Left ventricle myocardium superior (tissue), 1 donor: ENCODE measurements at regions not wholly inside any gene's neighbourhood (a gene's known extent, or its start where the extent isn't known, plus 50 kb on each side); places are given as distances from the start of the nearest gene placed in this dataset.
"Not testable (repeated sequence)": the region's sequence is repeated elsewhere in the genome, so short reads cannot be mapped to it uniquely, and the experiment has no call there.

ENCODE experiments used
- ATAC-seq: fragments of 200-7000 bp; cut with Tn5 transposase; one replicate; pipeline ENCODE4 v1.9.1; 2020; ENCODE audit warnings: mild to moderate bottlenecking, moderate library complexity
- DNase-seq: peaks from one replicate; pipeline ENCODE4 v3.0.0-alpha.2; 2020
- intact Hi-C: fragments of 100-400 bp; cut with micrococcal nuclease; formaldehyde crosslinking; loops from one replicate; pipeline ENCODE4 v1.11.0; 2022
- donor health status: DM: no; HTN: yes; CAD: no; lungs with severe emphysema.

DNA sequence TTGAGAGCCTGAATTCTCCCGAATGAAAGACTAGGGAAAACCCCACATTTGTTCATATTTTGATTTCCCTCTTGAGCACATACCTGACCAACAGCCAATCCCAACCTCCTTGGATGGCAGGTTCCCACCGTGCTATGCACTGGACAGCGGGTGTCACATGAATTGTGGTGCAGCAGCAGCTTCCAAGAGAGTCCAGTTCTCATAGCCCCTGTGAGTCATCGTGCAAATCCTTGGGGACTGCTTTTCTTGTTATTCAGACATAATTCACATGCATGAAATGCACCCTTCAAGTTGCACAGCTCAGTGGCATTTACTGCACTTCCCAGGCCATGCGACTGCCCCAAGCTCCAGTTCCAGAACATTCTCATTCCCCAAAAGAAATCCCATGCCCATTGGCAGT is 67.8 kb upstream of the PPP2R2D start:
- ATAC-seq (no peak), DNase-seq (no peak)
- intact Hi-C loops = no loop called here

DNA sequence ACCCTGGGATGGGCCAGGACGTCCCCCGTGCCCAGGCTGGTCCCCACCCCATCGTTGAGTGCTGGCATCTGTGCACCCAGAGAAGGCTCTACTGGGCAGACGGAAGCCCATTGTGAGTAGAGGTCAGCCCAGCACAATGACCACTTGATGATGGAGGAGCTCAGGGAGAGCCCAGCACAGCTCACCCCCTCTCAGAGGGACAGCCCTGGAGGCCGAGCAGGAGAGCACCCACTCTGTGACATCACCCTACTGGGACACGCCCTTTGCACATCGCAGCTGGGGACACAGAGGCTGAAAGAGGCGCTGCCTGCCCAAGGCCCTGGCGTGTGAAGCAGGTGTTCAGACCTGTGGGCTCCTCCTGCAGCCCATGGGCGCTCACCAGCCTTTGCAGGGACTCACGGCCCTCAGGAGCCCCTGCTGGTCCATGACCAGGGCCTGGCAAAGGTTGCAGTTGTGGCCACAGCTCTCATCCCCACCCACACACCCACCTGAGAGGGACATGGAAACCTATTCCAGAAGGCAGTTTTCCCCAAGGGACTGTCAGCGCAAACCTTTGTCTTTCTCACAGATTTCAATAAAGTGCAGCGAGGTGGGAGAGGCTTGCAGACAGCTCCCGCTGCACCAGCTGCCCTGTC is 67.2 kb upstream of the PPP2R2D start:
- intact Hi-C loops = no loop called here
- no peak for DNase-seq

GRCh38 chr10:131834152-131834810 is 66.5 kb upstream of the PPP2R2D start:
- DNase-seq (no peak), ATAC-seq (no peak)
- intact Hi-C loops = no loop called here

More for the DNA sequence above, 67.2 kb upstream of the PPP2R2D start:
- no peak for ATAC-seq

DNA sequence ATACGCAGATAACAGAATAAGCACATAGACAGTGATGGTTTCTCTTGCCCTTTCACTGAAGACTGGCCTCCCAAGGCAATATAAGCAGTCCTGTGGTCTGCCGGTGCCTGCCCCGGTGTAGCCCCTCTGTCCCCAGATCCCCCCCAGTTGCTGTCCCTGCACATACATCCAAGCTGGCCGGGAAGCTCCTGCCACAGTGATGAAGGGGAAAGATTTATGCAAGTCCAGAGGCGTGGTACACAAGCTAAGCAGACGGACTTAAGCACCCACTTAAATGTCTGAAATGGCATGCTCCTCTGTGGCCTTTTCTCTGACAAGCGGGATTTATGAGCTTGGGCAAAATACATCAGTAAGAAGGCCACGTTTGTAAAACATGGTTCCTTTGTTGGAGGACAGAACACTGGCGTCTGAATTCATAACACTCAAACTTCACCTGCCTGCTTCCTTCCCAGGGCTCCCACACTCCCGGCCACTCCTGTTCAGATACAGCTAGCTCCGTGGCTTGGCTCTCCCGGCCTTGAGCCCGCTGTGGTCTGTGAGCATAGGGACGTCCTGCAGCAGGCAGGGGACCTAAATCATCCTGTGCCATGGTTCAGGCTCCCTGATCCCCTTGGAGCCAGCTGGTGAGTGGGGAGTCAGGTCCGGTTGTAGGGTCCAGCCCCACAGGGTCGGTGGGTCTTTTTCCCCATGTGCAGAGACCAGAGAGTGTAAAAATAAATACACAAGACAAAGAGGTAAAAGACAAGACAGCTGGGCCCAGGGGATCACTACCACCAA is 61.7 kb upstream of the PPP2R2D start:
- intact Hi-C loops = no loop called here
- DNase-seq (no peak), ATAC-seq (no peak)

GRCh38 chr10:131839880-131840787 is 60.7 kb upstream of the PPP2R2D start:
- ATAC-seq, intact Hi-C loops, DNase-seq: not testable (repeated sequence)

GRCh38 chr10:131840788-131841118 is 60.1 kb upstream of the PPP2R2D start:
- DNase-seq (no peak), ATAC-seq (no peak)
- intact Hi-C loops = no loop called here

DNA sequence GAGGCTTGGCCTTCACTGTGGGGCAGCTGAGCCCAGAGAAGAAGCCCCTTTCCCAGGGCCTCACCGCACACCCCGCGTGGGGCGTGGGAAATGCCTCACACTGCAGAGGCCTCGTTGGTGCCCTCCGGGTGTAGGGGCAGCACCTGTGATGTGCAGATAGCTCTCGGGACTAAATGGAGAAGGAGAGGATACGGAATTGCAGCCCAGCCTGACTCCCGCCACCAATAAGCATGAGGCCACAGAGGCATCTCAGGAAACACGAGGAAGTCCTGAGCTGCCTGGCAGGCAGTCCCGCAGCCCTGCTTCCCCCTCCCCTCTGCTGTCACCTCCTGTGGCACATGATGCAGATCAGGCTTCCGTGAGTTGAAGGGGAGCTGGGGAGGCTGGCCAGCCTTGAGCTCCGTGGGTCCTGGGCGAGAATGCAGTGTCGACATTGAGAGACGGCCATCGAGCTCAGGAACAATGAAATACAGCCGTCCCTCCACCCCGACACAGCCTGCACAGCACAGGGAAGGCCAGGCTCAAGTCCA is 59.6 kb upstream of the PPP2R2D start:
- DNase-seq (no peak), ATAC-seq (no peak)
- intact Hi-C loops = no loop called here

GRCh38 chr10:131841661-131842139 is 59.1 kb upstream of the PPP2R2D start:
- ATAC-seq = no peak
- intact Hi-C loops = no loop called here
- DNase-seq = no peak

GRCh38 chr10:131842351-131843088 is 58.3 kb upstream of the PPP2R2D start:
- intact Hi-C loops = no loop called here
- ATAC-seq = no peak
- no peak for DNase-seq

DNA sequence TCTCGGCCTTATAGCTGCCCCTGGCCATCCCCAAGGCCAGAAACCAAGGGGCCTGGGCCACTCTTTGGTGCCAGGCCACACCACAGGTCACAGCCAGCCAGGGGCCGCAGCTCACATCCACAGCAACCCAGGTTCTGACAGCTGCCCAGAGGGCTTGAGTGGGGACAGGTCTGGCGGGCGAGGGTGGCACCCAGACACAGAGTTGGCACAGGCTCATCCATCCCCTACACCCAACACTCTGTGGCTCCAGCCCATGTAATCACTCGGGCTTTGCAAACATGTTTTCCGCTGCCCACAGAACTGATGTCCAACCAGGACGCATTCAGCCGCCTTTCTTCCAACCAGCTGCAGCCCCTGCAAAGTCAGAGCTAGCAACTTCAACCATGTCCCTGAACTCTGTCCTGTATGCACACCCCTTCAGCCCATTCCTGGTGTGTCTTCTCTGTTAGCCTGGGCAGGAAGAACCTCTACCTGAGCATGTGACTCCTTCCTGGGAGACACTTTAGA is 57.7 kb upstream of the PPP2R2D start:
- intact Hi-C loops = no loop called here
- ATAC-seq (no peak), DNase-seq (no peak)

GRCh38 chr10:131843881-131844284 is 56.9 kb upstream of the PPP2R2D start:
- intact Hi-C loops = no loop called here
- peak; percentile 23 for DNase-seq
- ATAC-seq = no peak

DNA sequence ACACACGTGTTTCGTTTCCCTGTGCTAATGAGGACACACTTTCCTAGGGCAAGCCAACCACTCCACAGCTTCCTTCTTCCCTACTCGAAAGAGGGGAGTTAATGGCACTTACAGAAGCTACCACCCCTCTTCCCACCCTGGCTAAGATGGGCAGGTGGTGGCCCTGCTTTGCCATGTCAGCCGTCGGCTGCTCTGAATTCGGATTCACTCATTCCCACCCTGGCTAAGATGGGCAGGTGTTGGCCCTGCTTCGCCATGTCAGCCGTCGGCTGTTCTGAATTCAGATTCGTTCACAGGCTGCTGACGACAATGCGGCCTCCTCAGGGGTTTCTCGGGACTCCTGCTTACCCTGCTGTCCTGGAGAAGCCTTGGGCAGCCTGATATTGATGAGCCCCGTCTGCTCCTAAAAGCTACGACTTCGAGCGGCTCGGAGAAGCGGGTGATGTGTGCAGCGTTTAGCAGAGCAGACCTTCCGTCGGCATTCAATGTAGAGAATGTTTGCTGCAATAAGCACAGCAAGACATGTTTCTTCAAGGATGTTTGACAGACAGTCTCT is 56.2 kb upstream of the PPP2R2D start:
- peak; percentile 11 for DNase-seq
- intact Hi-C loops = no loop called here
- no peak for ATAC-seq

DNA sequence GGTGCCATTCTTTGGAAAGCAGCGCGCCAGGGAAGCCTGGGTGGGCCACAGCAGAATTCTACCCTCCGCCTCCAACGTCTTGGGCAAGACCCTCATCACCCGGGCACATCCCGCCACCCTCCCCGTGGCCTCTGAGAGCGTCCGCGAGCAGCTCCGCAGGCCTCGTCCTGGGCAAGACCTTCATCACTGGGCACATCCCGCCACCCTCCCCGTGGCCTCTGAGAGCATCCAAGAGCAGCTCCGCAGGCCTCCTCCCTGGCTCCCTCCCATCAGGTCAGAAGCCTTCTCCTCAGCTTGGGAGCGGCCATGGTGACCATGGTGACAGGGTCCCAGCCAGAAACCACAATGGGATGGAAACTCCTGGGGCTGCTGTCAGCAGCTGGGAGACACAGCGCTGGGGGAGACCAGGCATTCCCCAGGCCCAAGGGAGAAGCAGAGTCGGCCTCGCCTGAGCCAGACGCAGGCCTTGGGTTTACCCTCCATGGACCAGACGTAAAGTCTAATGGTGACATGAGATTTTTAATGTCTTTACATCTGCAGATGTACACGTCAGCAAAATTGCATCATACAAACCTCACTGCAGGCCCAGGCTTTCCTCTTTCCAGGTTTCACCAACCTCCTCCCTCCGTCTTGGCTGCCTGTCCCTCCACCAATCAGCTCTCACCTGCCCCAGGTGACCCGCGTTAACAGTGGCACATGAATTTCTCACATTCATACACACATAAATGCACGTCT is 55.1 kb upstream of the PPP2R2D start:
- ATAC-seq (no peak), DNase-seq (peak; percentile 6)
- intact Hi-C loops = no loop called here

GRCh38 chr10:131846240-131847101 is 54.3 kb upstream of the PPP2R2D start:
- no peak for ATAC-seq
- intact Hi-C loops = no loop called here
- DNase-seq = no peak

DNA sequence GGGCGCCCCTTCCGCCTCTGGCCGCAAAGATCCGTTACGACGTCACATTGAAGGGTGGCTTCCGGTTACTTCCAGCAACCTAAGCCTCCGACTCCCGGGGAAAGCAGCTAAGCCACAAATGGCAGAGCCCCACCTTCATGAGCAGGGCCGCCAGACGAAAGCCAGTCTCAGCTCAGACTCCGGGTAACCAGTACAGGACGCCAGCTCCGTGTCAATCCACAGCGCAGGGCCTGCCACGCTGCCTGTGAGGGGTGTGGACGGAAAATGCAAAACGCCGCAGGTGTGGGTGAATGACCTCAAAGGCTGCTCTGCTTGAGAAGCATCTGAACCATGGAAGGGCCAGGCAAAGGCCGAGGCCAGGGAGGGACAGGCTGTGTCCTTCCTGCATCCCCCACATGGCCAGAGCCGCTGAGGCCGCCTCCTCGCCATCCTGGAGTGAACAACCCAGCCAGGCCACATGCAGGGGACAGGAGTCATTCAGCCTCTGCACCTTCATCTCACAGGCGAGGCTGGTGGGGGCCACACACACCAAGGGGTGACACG is 53.5 kb upstream of the PPP2R2D start:
- intact Hi-C loops = no loop called here
- ATAC-seq = no peak
- DNase-seq = no peak

DNA sequence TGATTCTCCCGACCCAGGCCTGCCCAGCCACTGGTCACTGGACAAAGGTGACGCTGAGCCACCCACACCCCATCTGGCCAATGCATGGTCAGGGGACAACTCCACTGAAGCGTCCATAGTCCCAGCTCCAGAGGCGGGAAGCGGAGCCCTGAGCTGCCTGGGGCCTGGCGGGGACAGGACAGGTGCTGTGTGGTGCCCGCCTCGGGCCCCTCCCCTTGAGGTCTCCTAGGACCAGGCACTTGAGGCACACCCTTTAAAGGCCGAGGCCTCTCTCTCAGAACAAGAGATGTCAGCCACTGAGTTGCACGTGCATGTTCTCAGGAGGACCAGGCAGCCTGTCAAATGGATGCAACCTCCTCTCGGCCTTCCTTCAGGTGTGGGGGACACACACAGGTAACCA is 52.5 kb upstream of the PPP2R2D start:
- DNase-seq = no peak

More for the DNA sequence above, 52.5 kb upstream of the PPP2R2D start:
- intact Hi-C loops = no loop called here
- ATAC-seq = no peak
